Hypothalamus (tissue), 51 donors: ENCODE measurements at regions not wholly inside any gene's neighbourhood (a gene's known extent, or its start where the extent isn't known, plus 50 kb on each side); places are given as distances from the start of the nearest gene placed in this dataset.

Source experiments
- DNase-seq, 51 donors: peaks; one replicate each; lab custom pipeline; 2025; lab: John Stamatoyannopoulos, UW

GRCh38 chr3:117059067-117059955 lies 349.7 kb downstream of the TUSC7 start:
- peak in 3 of 51 donors; percentile 13 to 58 (median 14) for DNase-seq

GRCh38 chr3:117059956-117060270 lies 350.3 kb downstream of the TUSC7 start:
- peak in 1 of 51 donors; percentile 7 for DNase-seq

- no peak for DNase-seq
These were observed 354.4 kb downstream of the TUSC7 start for GRCh38 chr3:117063930-117064329.

GRCh38 chr3:117068301-117068700 lies 358.7 kb downstream of the TUSC7 start:
- no peak for DNase-seq

GRCh38 chr3:117074826-117075225 lies 365.2 kb downstream of the TUSC7 start:
- peak in 15 of 51 donors; percentile 0 to 50 (median 7) for DNase-seq

- no peak for DNase-seq
These were observed 370.4 kb downstream of the TUSC7 start for GRCh38 chr3:117079997-117080396.

- DNase-seq, result no peak
These were observed 371.3 kb downstream of the TUSC7 start for GRCh38 chr3:117080872-117081271.

- DNase-seq, result no peak
These were observed 374.7 kb downstream of the TUSC7 start for GRCh38 chr3:117084277-117084676.

- no peak for DNase-seq
These were observed 375.2 kb downstream of the TUSC7 start for GRCh38 chr3:117084739-117085270.

GRCh38 chr3:117091676-117092075 lies 382.1 kb downstream of the TUSC7 start:
- DNase-seq, result no peak

- no peak for DNase-seq
These were observed 387.0 kb downstream of the TUSC7 start for GRCh38 chr3:117096549-117096948.

- no peak for DNase-seq
These were observed 387.8 kb downstream of the TUSC7 start for GRCh38 chr3:117097351-117097750.

- DNase-seq, result no peak
These were observed 392.1 kb downstream of the TUSC7 start for GRCh38 chr3:117101697-117102096.

- DNase-seq, result no peak
These were observed 392.8 kb downstream of the TUSC7 start for GRCh38 chr3:117102426-117102825.

- no peak for DNase-seq
These were observed 394.1 kb downstream of the TUSC7 start for GRCh38 chr3:117103675-117104074.

- DNase-seq, result no peak
These were observed 394.8 kb downstream of the TUSC7 start for GRCh38 chr3:117104381-117104780.

GRCh38 chr3:117104792-117105191 lies 395.2 kb downstream of the TUSC7 start:
- DNase-seq, result no peak

- DNase-seq, result no peak
These were observed 396.1 kb downstream of the TUSC7 start for GRCh38 chr3:117105686-117106085.

- no peak for DNase-seq
These were observed 396.8 kb downstream of the TUSC7 start for GRCh38 chr3:117106396-117106795.

- no peak for DNase-seq
These were observed 398.4 kb downstream of the TUSC7 start for GRCh38 chr3:117107946-117108345.

- DNase-seq, result no peak
These were observed 399.6 kb downstream of the TUSC7 start for GRCh38 chr3:117109178-117109577.

- no peak for DNase-seq
These were observed 405.1 kb downstream of the TUSC7 start for GRCh38 chr3:117114517-117115265.
